Ovary (tissue), 3 donors: ENCODE measurements at regions not wholly inside any gene's neighbourhood (a gene's known extent, or its start where the extent isn't known, plus 50 kb on each side); places are given as distances from the start of the nearest gene placed in this dataset.

Source experiments
- EP300 ChIP-seq: sonication (generic); formaldehyde crosslinking; IDR thresholded peaks from one replicate; pipeline ENCODE4 v1.6.1; 2017; ENCODE audit warnings: antibody characterized with exemption
- POLR2A ChIP-seq: fragments of 450-650 bp; IDR thresholded peaks from one replicate; pipeline ENCODE4 v1.6.1; 2017; ENCODE audit warnings: antibody characterized with exemption, mild to moderate bottlenecking, moderate library complexity
- TF ChIP-seq, protein P1 (sequence below), 3 donors: fragments of 450-650 bp in 2 of 3; fragments of 200-600 bp in 1 of 3; IDR thresholded peaks; one replicate each; pipeline versions ENCODE4 v1.5.1 to v1.8.0; 2016 to 2022; ENCODE audit warnings: antibody characterized with exemption in 3 of 3, mild to moderate bottlenecking in 1 of 3
- donor health status: DM: no; HTN: no; CAD: no.

DNA sequence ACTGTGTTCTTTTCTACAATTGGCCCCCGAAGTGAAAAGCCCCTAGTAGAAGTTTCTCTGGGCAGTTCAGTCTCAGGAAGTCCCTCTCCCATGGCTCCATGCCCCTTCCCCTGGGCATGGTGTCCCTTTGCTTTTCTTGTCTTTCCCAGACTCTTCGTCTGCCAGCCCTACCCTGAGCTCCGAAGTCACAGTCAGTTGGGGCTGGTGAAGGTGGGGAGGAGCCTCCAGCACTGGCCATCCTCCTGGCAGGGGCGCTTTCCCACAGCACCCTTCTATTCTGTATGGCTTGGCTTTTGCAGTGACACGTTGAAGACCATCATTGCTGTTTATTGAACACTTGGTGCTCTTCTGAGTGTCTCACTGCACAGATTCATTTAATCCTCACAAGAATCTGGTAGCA lies 195.1 kb upstream of the CADM1 start:
- TF ChIP-seq POLR2A: no peak
- no peak for TF ChIP-seq EP300
- TF ChIP-seq, protein P1, sequence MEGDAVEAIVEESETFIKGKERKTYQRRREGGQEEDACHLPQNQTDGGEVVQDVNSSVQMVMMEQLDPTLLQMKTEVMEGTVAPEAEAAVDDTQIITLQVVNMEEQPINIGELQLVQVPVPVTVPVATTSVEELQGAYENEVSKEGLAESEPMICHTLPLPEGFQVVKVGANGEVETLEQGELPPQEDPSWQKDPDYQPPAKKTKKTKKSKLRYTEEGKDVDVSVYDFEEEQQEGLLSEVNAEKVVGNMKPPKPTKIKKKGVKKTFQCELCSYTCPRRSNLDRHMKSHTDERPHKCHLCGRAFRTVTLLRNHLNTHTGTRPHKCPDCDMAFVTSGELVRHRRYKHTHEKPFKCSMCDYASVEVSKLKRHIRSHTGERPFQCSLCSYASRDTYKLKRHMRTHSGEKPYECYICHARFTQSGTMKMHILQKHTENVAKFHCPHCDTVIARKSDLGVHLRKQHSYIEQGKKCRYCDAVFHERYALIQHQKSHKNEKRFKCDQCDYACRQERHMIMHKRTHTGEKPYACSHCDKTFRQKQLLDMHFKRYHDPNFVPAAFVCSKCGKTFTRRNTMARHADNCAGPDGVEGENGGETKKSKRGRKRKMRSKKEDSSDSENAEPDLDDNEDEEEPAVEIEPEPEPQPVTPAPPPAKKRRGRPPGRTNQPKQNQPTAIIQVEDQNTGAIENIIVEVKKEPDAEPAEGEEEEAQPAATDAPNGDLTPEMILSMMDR (IDR thresholded peaks at IDR 0.05): no peak
